ENCODE measurements at regions not wholly inside any gene's neighbourhood (a gene's known extent, or its start where the extent isn't known, plus 50 kb on each side); places are given as distances from the start of the nearest gene placed in this dataset.
"Not testable (repeated sequence)": the region's sequence is repeated elsewhere in the genome, so short reads cannot be mapped to it uniquely, and the experiment has no call there.

DNA sequence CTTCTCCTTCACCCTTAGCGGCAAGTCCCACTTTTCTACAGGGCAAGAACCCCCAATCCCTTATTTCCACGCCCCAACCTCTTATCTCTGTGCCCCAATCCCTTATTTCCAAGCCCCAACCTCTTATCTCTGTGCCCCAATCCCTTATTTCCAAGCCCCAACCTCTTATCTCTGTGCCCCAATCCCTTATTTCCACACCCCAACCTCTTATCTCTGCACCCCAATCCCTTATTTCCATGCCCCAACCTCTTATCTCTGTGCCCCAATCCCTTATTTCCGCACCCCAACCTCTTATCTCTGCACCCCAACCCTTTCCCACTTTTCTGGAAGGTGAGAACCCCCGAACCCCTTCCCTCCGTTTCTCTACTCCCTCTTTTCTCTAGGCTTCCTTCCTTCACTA, 116.1 kb upstream of the GJE1 start:
- TF ChIP-seq, protein P1, sequence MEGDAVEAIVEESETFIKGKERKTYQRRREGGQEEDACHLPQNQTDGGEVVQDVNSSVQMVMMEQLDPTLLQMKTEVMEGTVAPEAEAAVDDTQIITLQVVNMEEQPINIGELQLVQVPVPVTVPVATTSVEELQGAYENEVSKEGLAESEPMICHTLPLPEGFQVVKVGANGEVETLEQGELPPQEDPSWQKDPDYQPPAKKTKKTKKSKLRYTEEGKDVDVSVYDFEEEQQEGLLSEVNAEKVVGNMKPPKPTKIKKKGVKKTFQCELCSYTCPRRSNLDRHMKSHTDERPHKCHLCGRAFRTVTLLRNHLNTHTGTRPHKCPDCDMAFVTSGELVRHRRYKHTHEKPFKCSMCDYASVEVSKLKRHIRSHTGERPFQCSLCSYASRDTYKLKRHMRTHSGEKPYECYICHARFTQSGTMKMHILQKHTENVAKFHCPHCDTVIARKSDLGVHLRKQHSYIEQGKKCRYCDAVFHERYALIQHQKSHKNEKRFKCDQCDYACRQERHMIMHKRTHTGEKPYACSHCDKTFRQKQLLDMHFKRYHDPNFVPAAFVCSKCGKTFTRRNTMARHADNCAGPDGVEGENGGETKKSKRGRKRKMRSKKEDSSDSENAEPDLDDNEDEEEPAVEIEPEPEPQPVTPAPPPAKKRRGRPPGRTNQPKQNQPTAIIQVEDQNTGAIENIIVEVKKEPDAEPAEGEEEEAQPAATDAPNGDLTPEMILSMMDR (IDR thresholded peaks at IDR 0.05 in 4 of 5, conservative IDR thresholded peaks at IDR 0.05 in 1 of 5) = not testable (repeated sequence)
- not testable (repeated sequence) for TF ChIP-seq POLR2A (IDR thresholded peaks at IDR 0.05)
